RPMI8226 (cell line): ENCODE measurements at regions not wholly inside any gene's neighbourhood (a gene's known extent, or its start where the extent isn't known, plus 50 kb on each side); places are given as distances from the start of the nearest gene placed in this dataset.
"Not testable (repeated sequence)": the region's sequence is repeated elsewhere in the genome, so short reads cannot be mapped to it uniquely, and the experiment has no call there.

Source experiments
- DNase-seq: peaks from one replicate; pipeline ENCODE4 v3.0.0-alpha.2; 2015

- DNase-seq: no peak
These were observed 1028.4 kb downstream of the FAM181B start for GRCh38 chr11:81705283-81705682.

- no peak for DNase-seq
These were observed 1033.6 kb downstream of the FAM181B start for GRCh38 chr11:81700076-81700475.

- DNase-seq: no peak
These were observed 1046.6 kb downstream of the FAM181B start for GRCh38 chr11:81687057-81687456.

- DNase-seq: no peak
These were observed 1059.5 kb downstream of the FAM181B start for GRCh38 chr11:81674211-81674610.

- DNase-seq: no peak
These were observed 1060.7 kb downstream of the FAM181B start for GRCh38 chr11:81673001-81673400.

GRCh38 chr11:81669935-81670543 is 1063.6 kb downstream of the FAM181B start:
- DNase-seq: no peak

- peak; percentile 30 for DNase-seq
These were observed 1074.9 kb downstream of the FAM181B start for GRCh38 chr11:81658722-81659121.

GRCh38 chr11:81655351-81655750 is 1078.3 kb downstream of the FAM181B start:
- DNase-seq: no peak

- no peak for DNase-seq
These were observed 1086.3 kb downstream of the FAM181B start for GRCh38 chr11:81647374-81647773.

GRCh38 chr11:81644239-81644840 is 1089.3 kb downstream of the FAM181B start:
- DNase-seq: peak; percentile 70

GRCh38 chr11:81634483-81634882 is 1099.2 kb downstream of the FAM181B start:
- DNase-seq: no peak

- DNase-seq: no peak
These were observed 1131.2 kb downstream of the FAM181B start for GRCh38 chr11:81602508-81602907.

- no peak for DNase-seq
These were observed 1137.0 kb downstream of the FAM181B start for GRCh38 chr11:81596704-81597103.

GRCh38 chr11:81585390-81585933 is 1148.2 kb downstream of the FAM181B start:
- DNase-seq: no peak

GRCh38 chr11:81579339-81579738 is 1154.3 kb downstream of the FAM181B start:
- no peak for DNase-seq

- DNase-seq: no peak
These were observed 1155.1 kb downstream of the FAM181B start for GRCh38 chr11:81578571-81578970.

GRCh38 chr11:81574301-81574700 is 1159.4 kb downstream of the FAM181B start:
- no peak for DNase-seq

GRCh38 chr11:81573367-81573766 is 1160.3 kb downstream of the FAM181B start:
- DNase-seq: no peak

- no peak for DNase-seq
These were observed 1163.0 kb downstream of the FAM181B start for GRCh38 chr11:81570669-81571068.

GRCh38 chr11:81569999-81570398 is 1163.7 kb downstream of the FAM181B start:
- no peak for DNase-seq

GRCh38 chr11:81568918-81569317 is 1164.7 kb downstream of the FAM181B start:
- no peak for DNase-seq

- DNase-seq: no peak
These were observed 1185.5 kb downstream of the FAM181B start for GRCh38 chr11:81548123-81548522.

- DNase-seq: not testable (repeated sequence)
These were observed 1193.9 kb downstream of the FAM181B start for GRCh38 chr11:81539806-81540205.

- DNase-seq: no peak
These were observed 1218.1 kb downstream of the FAM181B start for GRCh38 chr11:81515566-81515965.
